ENCODE measurements at regions not wholly inside any gene's neighbourhood (a gene's known extent, or its start where the extent isn't known, plus 50 kb on each side); places are given as distances from the start of the nearest gene placed in this dataset.
"Not testable (repeated sequence)": the region's sequence is repeated elsewhere in the genome, so short reads cannot be mapped to it uniquely, and the experiment has no call there.

DNA sequence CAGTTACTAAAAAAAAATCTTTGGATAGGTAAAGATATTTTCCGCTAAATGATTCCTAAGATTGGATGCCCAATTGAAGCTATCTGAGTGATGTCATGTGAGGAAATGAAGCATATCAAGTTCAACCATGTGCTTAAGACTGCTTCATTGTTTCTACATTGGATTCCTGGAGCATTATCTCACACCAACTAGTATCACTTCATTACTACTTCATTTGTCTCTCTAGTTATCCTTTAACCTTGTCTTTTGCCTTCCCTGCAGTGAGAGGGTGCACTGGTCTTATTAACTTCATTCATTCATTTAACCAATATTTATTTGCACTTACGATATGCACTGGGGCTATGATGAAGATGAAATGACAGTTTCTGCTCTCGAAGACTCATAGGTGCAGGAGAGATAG lies 198.1 kb downstream of the SLC38A4 start:
- no peak overlapping the region for H4K8ac ChIP-seq (ENCODE audit: low read depth in 2 of 2, low read length in 2 of 2)
- in situ Hi-C loops (cut with MboI; ENCODE audit: low sequenced_read_pairs), result no loop called here
- H2BK20ac ChIP-seq (ENCODE audit: low read depth, low read length), result no peak overlapping the region; the same call in 1 of the 2 replicates
- no peaks in the 10 kb centered on the region for H3K9me3 ChIP-seq (ENCODE audit: control insufficient read depth, insufficient read depth, low read length)
- H2BK120ac ChIP-seq (ENCODE audit: low read depth, low read length), result peak overlapping the region; percentile 25; the same call in 1 of the 2 replicates
- no peaks in the 10 kb centered on the region for H3K27me3 ChIP-seq (ENCODE audit: control insufficient read depth, insufficient read depth, low read length)
- H3K14ac ChIP-seq (replicated peaks; ENCODE audit: low read depth, low read length), result no peak overlapping the region; the same call in 1 of the 2 replicates
- H3K4me2 ChIP-seq (ENCODE audit: low read depth, low read length), result no peak overlapping the region
- ATAC-seq (ENCODE audit: low read depth), result no peak
- no peaks in the 10 kb centered on the region for H4K20me1 ChIP-seq (ENCODE audit: insufficient read depth, low read length)
- no CpG with 5 or more reads among the region's 3 CpGs for WGBS, 2 experiments (ENCODE audit: extremely low coverage in 2 of 2, insufficient read length in 1 of 2)
- no peak overlapping the region for H2AK9ac ChIP-seq (replicated peaks; ENCODE audit: low read depth, low read length, poor library complexity)
- H3K9me1 ChIP-seq (ENCODE audit: insufficient read depth, low read length), result peaks cover 9% of the 10 kb centered on the region
- no peak overlapping the region for H2BK15ac ChIP-seq (ENCODE audit: low read depth, low read length)
- intact Hi-C loops (cut with micrococcal nuclease), result no loop called here
- no peak overlapping the region for H4K91ac ChIP-seq (ENCODE audit: insufficient read depth, low read depth, low read length)
- peaks cover 15% of the 10 kb centered on the region for H3K4me1 ChIP-seq (ENCODE audit: control insufficient read depth, insufficient read depth, low read length)
- H3K79me1 ChIP-seq (ENCODE audit: low read depth in 1 of 2, low read length in 2 of 2), result no peaks in the 10 kb centered on the region
- peak; percentile 61 for DNase-seq
- H2BK5ac ChIP-seq (ENCODE audit: low read depth, low read length, poor library complexity, severe bottlenecking), result peak overlapping the region; percentile 40
- no peak overlapping the region for H2AFZ ChIP-seq (replicated peaks; ENCODE audit: low read length, poor library complexity)
- no peak overlapping the region for H4K5ac ChIP-seq (ENCODE audit: low read depth, low read length)
- no peak for TF ChIP-seq BHLHE40 (IDR thresholded peaks at IDR 0.05; ENCODE audit: low read depth, low read length)
- TF ChIP-seq, protein P1, sequence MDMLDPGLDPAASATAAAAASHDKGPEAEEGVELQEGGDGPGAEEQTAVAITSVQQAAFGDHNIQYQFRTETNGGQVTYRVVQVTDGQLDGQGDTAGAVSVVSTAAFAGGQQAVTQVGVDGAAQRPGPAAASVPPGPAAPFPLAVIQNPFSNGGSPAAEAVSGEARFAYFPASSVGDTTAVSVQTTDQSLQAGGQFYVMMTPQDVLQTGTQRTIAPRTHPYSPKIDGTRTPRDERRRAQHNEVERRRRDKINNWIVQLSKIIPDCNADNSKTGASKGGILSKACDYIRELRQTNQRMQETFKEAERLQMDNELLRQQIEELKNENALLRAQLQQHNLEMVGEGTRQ (IDR thresholded peaks at IDR 0.05; ENCODE audit: low read depth, low read length), result 0 out of 2 replicates have a peak, but pooled peaks have one; percentile 20
- H2AK5ac ChIP-seq (ENCODE audit: low read depth, low read length), result no peak overlapping the region
- no peak overlapping the region; the same call in 1 of the 2 replicates for H3K18ac ChIP-seq (ENCODE audit: low read depth, low read length)
- no peak overlapping the region for H3K9ac ChIP-seq (ENCODE audit: low read depth, low read length)
- ChIA-PET POLR2A (ENCODE audit: unreplicated experiment) (no interaction called here), CTCF (no interaction called here)
- no TSS peak for BruUV-seq (replicated peaks)
- H3K56ac ChIP-seq (ENCODE audit: extremely low read depth, insufficient read depth, low read length), result no peak overlapping the region
- no peak overlapping the region for H3K4ac ChIP-seq (ENCODE audit: low read depth, low read length)
- H3K23ac ChIP-seq (ENCODE audit: low read depth, low read length), result no peak overlapping the region
- H3K27ac ChIP-seq (ENCODE audit: insufficient read depth, low read length), result no peak overlapping the region
- no peak overlapping the region for H3K4me3 ChIP-seq (ENCODE audit: insufficient read depth, low read depth, low read length)
- H3K36me3 ChIP-seq (ENCODE audit: control insufficient read depth, insufficient read depth, low read length), result no peaks in the 10 kb centered on the region
- dilution Hi-C loops (cut with HindIII; ENCODE audit: low sequenced_read_pairs, unreplicated experiment), result no loop called here

DNA sequence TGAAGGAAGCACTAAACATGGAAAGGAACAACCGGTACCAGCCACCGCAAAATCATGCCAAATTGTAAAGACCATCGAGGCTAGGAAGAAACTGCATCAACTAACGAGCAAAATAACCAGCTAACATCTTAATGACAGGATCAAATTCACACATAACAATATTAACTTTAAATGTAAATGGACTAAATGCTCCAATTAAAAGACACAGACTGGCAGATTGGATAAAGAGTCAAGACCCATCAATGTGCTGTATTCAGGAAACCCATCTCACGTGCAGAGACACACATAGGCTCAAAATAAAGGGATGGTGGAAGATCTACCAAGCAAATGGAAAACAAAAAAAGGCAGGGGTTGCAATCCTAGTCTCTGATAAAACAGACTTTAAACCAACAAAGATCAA lies 206.3 kb downstream of the SLC38A4 start:
- intact Hi-C loops (cut with micrococcal nuclease); BruUV-seq (replicated peaks); POLR2A ChIA-PET (ENCODE audit: unreplicated experiment); H2AK5ac ChIP-seq (ENCODE audit: low read depth, low read length); H3K4me3 ChIP-seq (ENCODE audit: insufficient read depth, low read depth, low read length); H3K9me3 ChIP-seq (ENCODE audit: control insufficient read depth, insufficient read depth, low read length); H3K9me1 ChIP-seq (ENCODE audit: insufficient read depth, low read length); H3K27me3 ChIP-seq (ENCODE audit: control insufficient read depth, insufficient read depth, low read length); H2BK5ac ChIP-seq (ENCODE audit: low read depth, low read length, poor library complexity, severe bottlenecking); H4K91ac ChIP-seq (ENCODE audit: insufficient read depth, low read depth, low read length); H3K14ac ChIP-seq (replicated peaks; ENCODE audit: low read depth, low read length); H2BK20ac ChIP-seq (ENCODE audit: low read depth, low read length); H3K4ac ChIP-seq (ENCODE audit: low read depth, low read length); in situ Hi-C loops (cut with MboI; ENCODE audit: low sequenced_read_pairs); H3K18ac ChIP-seq (ENCODE audit: low read depth, low read length); H2AFZ ChIP-seq (replicated peaks; ENCODE audit: low read length, poor library complexity); H3K4me2 ChIP-seq (ENCODE audit: low read depth, low read length); CTCF ChIA-PET; H3K4me1 ChIP-seq (ENCODE audit: control insufficient read depth, insufficient read depth, low read length); H3K79me1 ChIP-seq (ENCODE audit: low read depth in 1 of 2, low read length in 2 of 2); H3K36me3 ChIP-seq (ENCODE audit: control insufficient read depth, insufficient read depth, low read length); H4K8ac ChIP-seq (ENCODE audit: low read depth in 2 of 2, low read length in 2 of 2); H2AK9ac ChIP-seq (replicated peaks; ENCODE audit: low read depth, low read length, poor library complexity); DNase-seq; ATAC-seq (ENCODE audit: low read depth); H3K9ac ChIP-seq (ENCODE audit: low read depth, low read length); dilution Hi-C loops (cut with HindIII; ENCODE audit: low sequenced_read_pairs, unreplicated experiment); H4K5ac ChIP-seq (ENCODE audit: low read depth, low read length); H2BK15ac ChIP-seq (ENCODE audit: low read depth, low read length); H4K20me1 ChIP-seq (ENCODE audit: insufficient read depth, low read length); H3K23ac ChIP-seq (ENCODE audit: low read depth, low read length); H3K56ac ChIP-seq (ENCODE audit: extremely low read depth, insufficient read depth, low read length); H3K27ac ChIP-seq (ENCODE audit: insufficient read depth, low read length); H2BK120ac ChIP-seq (ENCODE audit: low read depth, low read length): not testable (repeated sequence)
- no CpG with 5 or more reads among the region's 5 CpGs for WGBS, 2 experiments (ENCODE audit: extremely low coverage in 2 of 2, insufficient read length in 1 of 2)

Measured in IMR-90 (cell line).